ENCODE measurements at regions not wholly inside any gene's neighbourhood (a gene's known extent, or its start where the extent isn't known, plus 50 kb on each side); places are given as distances from the start of the nearest gene placed in this dataset.
"Not testable (repeated sequence)": the region's sequence is repeated elsewhere in the genome, so short reads cannot be mapped to it uniquely, and the experiment has no call there.

DNA sequence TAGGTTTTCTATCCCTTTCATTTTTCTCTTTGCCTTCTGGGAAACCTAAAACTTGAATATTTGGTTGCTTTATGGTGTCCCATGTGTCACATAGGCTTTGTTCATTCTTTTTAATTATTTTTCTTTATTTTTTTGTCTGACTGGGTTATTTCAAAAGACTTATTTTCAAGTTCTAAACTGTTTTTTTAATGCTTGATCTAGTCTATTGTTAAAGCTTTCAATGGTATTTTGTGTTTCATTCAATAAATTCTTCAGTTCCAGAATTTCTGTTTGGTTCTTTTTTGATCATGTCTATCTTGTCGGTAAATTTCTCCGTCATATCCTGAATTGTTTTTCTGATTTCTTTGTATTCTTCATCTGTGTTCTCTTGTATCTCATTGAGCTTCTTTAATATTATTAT lies 86.8 kb downstream of the NPS start:
- no peaks in the 10 kb centered on the region for H3K36me3 ChIP-seq
- DNase-seq, result no peak
- WGBS, 2 donors (ENCODE audit: low coverage in 1 of 2), result 99 to 100% methylated on average over 2 of the region's 2 CpGs
- in situ Hi-C loops (cut with MboI; ENCODE audit: low pct_ligation_motif_present in 1 of 4, low pct_unique_long_range_greater_than_20kb in 1 of 4, low sequenced_read_pairs in 3 of 4) (no loop called here), intact Hi-C loops (cut with DNase I; ENCODE audit: low total_unique reads) (no loop called here)
- no peak overlapping the region for H3K27ac ChIP-seq
- no peaks in the 10 kb centered on the region for H3K4me1 ChIP-seq
- no peak overlapping the region for H3K4me3 ChIP-seq
- TF ChIP-seq POLR2AphosphoS5 (IDR thresholded peaks at IDR 0.05) (no peak), EP300 (IDR thresholded peaks at IDR 0.05; ENCODE audit: low read depth) (no peak), POLR2A (IDR thresholded peaks at IDR 0.05) (no peak)
- TF ChIP-seq, protein P1, sequence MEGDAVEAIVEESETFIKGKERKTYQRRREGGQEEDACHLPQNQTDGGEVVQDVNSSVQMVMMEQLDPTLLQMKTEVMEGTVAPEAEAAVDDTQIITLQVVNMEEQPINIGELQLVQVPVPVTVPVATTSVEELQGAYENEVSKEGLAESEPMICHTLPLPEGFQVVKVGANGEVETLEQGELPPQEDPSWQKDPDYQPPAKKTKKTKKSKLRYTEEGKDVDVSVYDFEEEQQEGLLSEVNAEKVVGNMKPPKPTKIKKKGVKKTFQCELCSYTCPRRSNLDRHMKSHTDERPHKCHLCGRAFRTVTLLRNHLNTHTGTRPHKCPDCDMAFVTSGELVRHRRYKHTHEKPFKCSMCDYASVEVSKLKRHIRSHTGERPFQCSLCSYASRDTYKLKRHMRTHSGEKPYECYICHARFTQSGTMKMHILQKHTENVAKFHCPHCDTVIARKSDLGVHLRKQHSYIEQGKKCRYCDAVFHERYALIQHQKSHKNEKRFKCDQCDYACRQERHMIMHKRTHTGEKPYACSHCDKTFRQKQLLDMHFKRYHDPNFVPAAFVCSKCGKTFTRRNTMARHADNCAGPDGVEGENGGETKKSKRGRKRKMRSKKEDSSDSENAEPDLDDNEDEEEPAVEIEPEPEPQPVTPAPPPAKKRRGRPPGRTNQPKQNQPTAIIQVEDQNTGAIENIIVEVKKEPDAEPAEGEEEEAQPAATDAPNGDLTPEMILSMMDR (IDR thresholded peaks at IDR 0.05), result no peak
- H3K27me3 ChIP-seq, result no peaks in the 10 kb centered on the region
- H3K9me3 ChIP-seq, result peaks cover 9 to 10% of the 10 kb centered on the region in 2 donors

DNA sequence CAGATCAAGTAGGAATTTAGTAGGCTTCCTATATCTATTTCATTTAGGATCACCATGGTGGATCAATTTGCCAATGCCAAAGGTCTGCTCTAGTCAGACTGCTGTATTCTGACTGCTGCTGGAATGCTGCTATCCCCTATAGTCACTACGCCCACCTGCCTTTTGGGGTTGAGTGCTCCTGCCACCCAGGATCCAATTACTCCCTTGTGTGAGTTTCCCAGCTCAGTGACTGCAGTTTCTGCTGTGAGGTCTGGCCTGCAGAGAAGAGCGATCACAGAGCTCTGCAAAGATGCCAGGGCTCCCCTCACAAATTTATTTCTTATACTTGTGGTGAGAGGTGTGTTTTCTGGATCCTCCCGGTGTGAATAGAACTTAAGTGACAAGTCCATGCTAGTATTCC lies 88.1 kb upstream of the FOXI2 start:
- in situ Hi-C loops (cut with MboI; ENCODE audit: low pct_ligation_motif_present in 1 of 4, low pct_unique_long_range_greater_than_20kb in 1 of 4, low sequenced_read_pairs in 3 of 4), result no loop called here
- Histone ChIP-seq H3K27ac (no peak overlapping the region), H3K4me3 (no peak overlapping the region), H3K9me3 (no peaks in the 10 kb centered on the region), H3K36me3 (no peaks in the 10 kb centered on the region), H3K27me3 (no peaks in the 10 kb centered on the region), H3K4me1 (no peaks in the 10 kb centered on the region)
- intact Hi-C loops (cut with DNase I; ENCODE audit: low total_unique reads), result no loop called here
- no peak for DNase-seq
- 80% methylated on average over 3 of the region's 3 CpGs; no CpG with 5 or more reads in 1 of the 2 donors for WGBS, 2 donors (ENCODE audit: low coverage in 1 of 2)
- TF ChIP-seq, protein P1 (IDR thresholded peaks at IDR 0.05), result no peak

DNA sequence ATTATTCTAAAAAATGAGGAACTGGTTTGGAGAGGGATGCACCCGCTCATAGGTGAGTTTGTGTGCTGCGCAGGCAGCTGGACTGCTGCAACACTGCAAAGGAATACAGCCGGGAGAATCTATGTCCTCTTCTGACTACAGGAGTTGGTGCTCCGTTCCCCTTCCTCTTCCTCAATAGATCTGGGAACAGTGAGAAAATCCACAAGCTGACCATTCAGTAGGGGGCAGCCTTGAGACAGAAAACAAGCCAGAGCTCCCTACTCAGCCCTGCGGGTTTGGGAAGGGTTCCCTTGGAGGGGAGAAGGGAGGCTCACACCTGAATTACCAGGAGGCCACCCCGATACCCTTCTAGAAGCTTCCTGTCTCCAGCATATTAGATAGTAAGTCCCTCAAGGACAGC lies 87.3 kb upstream of the FOXI2 start:
- DNase-seq, result no peak
- no peaks in the 10 kb centered on the region for H3K27me3 ChIP-seq
- TF ChIP-seq, protein P1 (IDR thresholded peaks at IDR 0.05), result no peak
- TF ChIP-seq POLR2AphosphoS5 (IDR thresholded peaks at IDR 0.05), result no peak
- TF ChIP-seq POLR2A (IDR thresholded peaks at IDR 0.05), result no peak
- TF ChIP-seq EP300 (IDR thresholded peaks at IDR 0.05; ENCODE audit: low read depth), result no peak
- in situ Hi-C loops (cut with MboI; ENCODE audit: low pct_ligation_motif_present in 1 of 4, low pct_unique_long_range_greater_than_20kb in 1 of 4, low sequenced_read_pairs in 3 of 4), result no loop called here
- H3K4me3 ChIP-seq, result no peak overlapping the region
- no peaks in the 10 kb centered on the region for H3K4me1 ChIP-seq
- no peak overlapping the region for H3K27ac ChIP-seq
- intact Hi-C loops (cut with DNase I; ENCODE audit: low total_unique reads), result no loop called here
- H3K9me3 ChIP-seq, result no peaks in the 10 kb centered on the region
- no peaks in the 10 kb centered on the region for H3K36me3 ChIP-seq
- WGBS, 2 donors (ENCODE audit: low coverage in 1 of 2), result 25 to 59% methylated on average over 2 to 6 of the region's 6 CpGs

DNA sequence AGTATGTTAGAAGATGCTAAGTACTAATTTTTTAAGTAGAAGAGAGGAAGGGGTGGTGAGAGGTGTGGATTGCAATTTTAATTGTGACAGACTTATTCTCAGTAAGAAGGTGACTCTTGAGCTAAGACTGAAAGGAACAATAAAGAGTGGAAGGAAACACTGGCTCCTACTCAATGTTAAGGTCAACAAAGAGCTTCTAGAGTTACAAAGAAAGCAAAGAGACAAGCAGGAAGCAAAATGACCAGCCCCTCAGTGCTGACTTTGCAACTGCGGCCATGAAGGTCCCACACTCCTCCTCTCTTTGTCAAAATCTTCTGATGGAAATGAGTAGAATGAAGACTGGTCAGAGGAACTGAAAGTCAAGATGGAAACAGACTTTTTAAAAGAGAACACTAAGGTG lies 79.9 kb upstream of the FOXI2 start:
- Histone ChIP-seq H3K27ac (no peak overlapping the region), H3K36me3 (no peaks in the 10 kb centered on the region), H3K4me1 (no peaks in the 10 kb centered on the region), H3K4me3 (no peak overlapping the region), H3K9me3 (no peaks in the 10 kb centered on the region), H3K27me3 (no peaks in the 10 kb centered on the region)
- 50% methylated on average over 1 of the region's 1 CpG for WGBS, 2 donors (ENCODE audit: low coverage in 1 of 2)
- intact Hi-C loops (cut with DNase I; ENCODE audit: low total_unique reads), result no loop called here
- DNase-seq, result no peak
- in situ Hi-C loops (cut with MboI; ENCODE audit: low pct_ligation_motif_present in 1 of 4, low pct_unique_long_range_greater_than_20kb in 1 of 4, low sequenced_read_pairs in 3 of 4), result no loop called here
- TF ChIP-seq POLR2AphosphoS5 (IDR thresholded peaks at IDR 0.05), result no peak
- TF ChIP-seq POLR2A (IDR thresholded peaks at IDR 0.05), result no peak
- no peak for TF ChIP-seq EP300 (IDR thresholded peaks at IDR 0.05; ENCODE audit: low read depth)

DNA sequence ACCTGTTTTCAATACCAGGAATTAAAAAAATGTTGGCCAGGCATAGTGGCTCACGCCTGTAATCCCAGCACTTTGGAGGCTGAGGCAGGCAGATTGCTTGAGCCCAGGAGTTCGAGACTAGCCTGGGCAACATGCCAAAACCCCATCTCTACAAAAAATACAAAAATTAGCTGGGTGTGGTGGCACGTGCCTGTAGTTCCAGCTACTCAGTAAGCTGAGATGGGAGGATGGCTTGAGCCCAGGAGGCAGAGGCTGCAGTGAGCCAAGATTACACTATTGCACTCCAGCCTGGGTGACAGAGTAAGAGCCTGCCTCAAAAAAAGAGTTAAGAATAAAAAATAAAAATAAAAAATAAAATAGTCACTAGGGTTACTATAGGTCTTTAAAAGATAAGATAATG lies 60.6 kb upstream of the FOXI2 start:
- in situ Hi-C loops (cut with MboI; ENCODE audit: low pct_ligation_motif_present in 1 of 4, low pct_unique_long_range_greater_than_20kb in 1 of 4, low sequenced_read_pairs in 3 of 4); H3K27ac ChIP-seq: not testable (repeated sequence)

More for the DNA sequence above, 60.6 kb upstream of the FOXI2 start:
- H3K4me3 ChIP-seq; H3K9me3 ChIP-seq; intact Hi-C loops (cut with DNase I; ENCODE audit: low total_unique reads); DNase-seq; H3K4me1 ChIP-seq; H3K36me3 ChIP-seq; H3K27me3 ChIP-seq: not testable (repeated sequence)
- WGBS, 2 donors (ENCODE audit: low coverage in 1 of 2), result 15 to 17% methylated on average over 2 to 3 of the region's 3 CpGs

Measured in transverse colon (tissue), 4 donors.